ENCODE measurements at regions not wholly inside any gene's neighbourhood (a gene's known extent, or its start where the extent isn't known, plus 50 kb on each side); places are given as distances from the start of the nearest gene placed in this dataset.

DNA sequence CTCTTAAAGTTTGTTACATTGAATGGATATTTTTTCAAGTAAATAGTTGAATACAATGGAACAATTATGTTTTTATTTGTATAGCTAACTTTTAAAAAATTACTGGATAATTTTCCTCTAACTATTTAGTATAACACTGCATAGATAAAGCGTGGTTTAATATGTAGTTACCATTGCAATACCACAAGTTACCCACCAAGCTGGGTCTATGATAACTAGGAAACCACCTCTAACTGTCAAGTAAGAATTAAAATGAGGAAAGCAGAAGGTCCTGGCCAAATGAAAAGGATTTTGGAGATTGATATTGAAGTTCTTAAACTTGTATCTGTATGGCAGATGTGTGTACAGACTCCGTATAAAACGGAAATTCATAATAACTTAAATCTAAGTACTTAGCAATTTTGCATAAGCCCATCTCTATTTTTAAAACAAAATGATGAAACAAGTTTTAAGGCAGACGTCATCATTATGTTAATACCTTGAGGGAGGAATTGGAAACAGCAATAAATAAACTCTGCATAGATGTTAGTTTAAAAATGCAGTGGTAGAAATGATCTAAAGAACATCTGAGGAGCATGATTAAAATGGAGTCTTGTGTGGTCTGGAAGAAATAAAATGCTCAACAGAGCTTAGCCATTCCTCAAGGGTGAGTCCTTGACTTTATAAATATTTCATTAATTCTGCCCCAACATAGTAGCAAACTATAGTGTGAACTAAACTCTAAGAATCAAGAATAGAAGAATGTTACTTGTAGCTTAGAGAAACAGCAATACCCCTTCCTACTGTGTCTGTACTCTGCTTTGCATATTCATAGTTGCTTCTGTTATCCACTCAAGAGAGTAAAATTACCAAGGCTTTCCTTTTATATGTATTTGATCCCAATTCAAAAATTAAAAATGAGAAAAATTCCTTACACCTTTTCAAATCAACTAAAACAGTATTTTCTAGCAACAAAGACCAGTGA is 206.4 kb upstream of the FERD3L start:
- no peaks in the 10 kb centered on the region for H3K9me3 ChIP-seq (ENCODE audit: insufficient read depth in 2 of 2, low read depth in 1 of 2, low read length in 1 of 2)
- H3K79me1 ChIP-seq (ENCODE audit: low read depth, low read length), result no peaks in the 10 kb centered on the region
- no peak overlapping the region for H3K18ac ChIP-seq (ENCODE audit: extremely low read depth, low read length)
- WGBS, 2 experiments (ENCODE audit: extremely low coverage in 1 of 2, insufficient coverage in 1 of 2, insufficient read length in 1 of 2, insufficient replicate concordance in 2 of 2, low coverage in 1 of 2, low lambda C conversion rate in 2 of 2, missing lambda C conversion rate in 1 of 2), result 83% methylated on average over 4 of the region's 4 CpGs; no CpG with 5 or more reads in 1 of the 2 experiments
- no peak overlapping the region for H2BK5ac ChIP-seq (ENCODE audit: low read depth, low read length)
- H3K27ac ChIP-seq (ENCODE audit: low read depth, low read length), result no peak overlapping the region
- no peak overlapping the region for H2BK120ac ChIP-seq (replicated peaks; ENCODE audit: low read depth, low read length)
- no peak overlapping the region for H3K4ac ChIP-seq (replicated peaks; ENCODE audit: insufficient read length, low read depth, low read length)
- no peak overlapping the region for H2AFZ ChIP-seq (ENCODE audit: low read length)
- H3K23me2 ChIP-seq (ENCODE audit: low read depth, low read length), result no peaks in the 10 kb centered on the region
- no peak overlapping the region for H2AK5ac ChIP-seq (ENCODE audit: low read depth, low read length)
- no peak for FAIRE-seq
- no peak overlapping the region for H2BK12ac ChIP-seq (ENCODE audit: low read depth, low read length)
- H3K4me2 ChIP-seq (ENCODE audit: insufficient read depth in 1 of 2, low read depth in 2 of 2, low read length in 2 of 2), result no peak overlapping the region
- ChIA-PET CTCF (ENCODE audit: partially characterized antibody) (interaction anchor here (0.6 to 1.4 kb wide), 2 partner anchors 32 to 117 kb away, joined by 3 to 4 read pairs; no protein-coding TSS in a partner anchor), POLR2A (ENCODE audit: partially characterized antibody) (interaction anchor here (0.9 kb wide), 1 partner anchor 979 kb away, joined by 3 read pairs; no protein-coding TSS in a partner anchor)
- no peak overlapping the region for H3K56ac ChIP-seq (replicated peaks; ENCODE audit: insufficient read length, low read depth, low read length)
- H3K14ac ChIP-seq (ENCODE audit: insufficient read length), result no peak overlapping the region
- DNase-seq (ENCODE audit: low read depth in 1 of 2, low spot score in 2 of 2), result no peak
- H3K27me3 ChIP-seq (replicated peaks in 1 of 4; ENCODE audit: control insufficient read depth in 3 of 4, extremely low read depth in 1 of 4, insufficient read depth in 3 of 4, low read length in 3 of 4), result no peaks in the 10 kb centered on the region
- H2BK15ac ChIP-seq (ENCODE audit: low read length), result no peak overlapping the region
- H2BK20ac ChIP-seq (ENCODE audit: low read length), result no peak overlapping the region
- no peak overlapping the region for H4K5ac ChIP-seq (ENCODE audit: insufficient read length, low read depth, low read length)
- H4K8ac ChIP-seq (ENCODE audit: extremely low read depth, insufficient read depth, low read length), result no peak overlapping the region
- no peak overlapping the region for H3K9ac ChIP-seq (replicated peaks in 1 of 4; ENCODE audit: extremely low read depth in 1 of 4, low read depth in 3 of 4, low read length in 3 of 4)
- H3K4me1 ChIP-seq (replicated peaks in 1 of 4; ENCODE audit: control insufficient read depth in 3 of 4, insufficient read depth in 4 of 4, low read length in 3 of 4), result no peaks in the 10 kb centered on the region
- H4K91ac ChIP-seq (replicated peaks; ENCODE audit: insufficient read length, low read length), result no peak overlapping the region
- no peaks in the 10 kb centered on the region for H4K20me1 ChIP-seq (replicated peaks in 1 of 2; ENCODE audit: control insufficient read depth in 1 of 2, insufficient read depth in 2 of 2, low read length in 2 of 2)
- no peaks in the 10 kb centered on the region for H3K79me2 ChIP-seq (ENCODE audit: control insufficient read depth in 1 of 2, insufficient read depth in 2 of 2, low read length in 2 of 2)
- H3K4me3 ChIP-seq (ENCODE audit: extremely low read depth in 1 of 4, insufficient read depth in 2 of 4, low read depth in 3 of 4, low read length in 4 of 4), result no peak overlapping the region
- no peak overlapping the region for H3K23ac ChIP-seq (ENCODE audit: insufficient read length)
- no peaks in the 10 kb centered on the region for H3K36me3 ChIP-seq (ENCODE audit: control insufficient read depth in 2 of 4, insufficient read depth in 4 of 4, low read length in 3 of 4)
- no peak for TF ChIP-seq RFX5 (IDR thresholded peaks at IDR 0.05; ENCODE audit: borderline replicate concordance, low read depth, low read length)
- TF ChIP-seq CHD2 (IDR thresholded peaks at IDR 0.05; ENCODE audit: low read length), result no peak
- no peak for TF ChIP-seq CHD1 (IDR thresholded peaks at IDR 0.05; ENCODE audit: low read depth, low read length)
- no peak for TF ChIP-seq TAF7 (optimal IDR thresholded peaks at IDR 0.05; ENCODE audit: borderline replicate concordance, low read depth, low read length)
- TF ChIP-seq ZNF274 (IDR thresholded peaks at IDR 0.05; ENCODE audit: borderline replicate concordance, extremely low read depth, low read length), result no peak
- TF ChIP-seq SRF (IDR thresholded peaks at IDR 0.05; ENCODE audit: low read depth, low read length), result no peak
- no peak for TF ChIP-seq SIX5 (IDR thresholded peaks at IDR 0.05; ENCODE audit: low read depth, low read length)
- TF ChIP-seq, protein P1, sequence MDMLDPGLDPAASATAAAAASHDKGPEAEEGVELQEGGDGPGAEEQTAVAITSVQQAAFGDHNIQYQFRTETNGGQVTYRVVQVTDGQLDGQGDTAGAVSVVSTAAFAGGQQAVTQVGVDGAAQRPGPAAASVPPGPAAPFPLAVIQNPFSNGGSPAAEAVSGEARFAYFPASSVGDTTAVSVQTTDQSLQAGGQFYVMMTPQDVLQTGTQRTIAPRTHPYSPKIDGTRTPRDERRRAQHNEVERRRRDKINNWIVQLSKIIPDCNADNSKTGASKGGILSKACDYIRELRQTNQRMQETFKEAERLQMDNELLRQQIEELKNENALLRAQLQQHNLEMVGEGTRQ (IDR thresholded peaks at IDR 0.05; ENCODE audit: low read length), result no peak
- TF ChIP-seq TCF12 (IDR thresholded peaks at IDR 0.05; ENCODE audit: low read depth, low read length), result no peak
- TF ChIP-seq CTBP2 (IDR thresholded peaks at IDR 0.05; ENCODE audit: borderline replicate concordance, insufficient read depth, insufficient read length, low read length), result no peak
- TF ChIP-seq NANOG (IDR thresholded peaks at IDR 0.05; ENCODE audit: insufficient read depth, low read depth, low read length, poor library complexity, severe bottlenecking), result no peak

All from H1 (cell line).